IMR-90 (cell line): ENCODE measurements at regions not wholly inside any gene's neighbourhood (a gene's known extent, or its start where the extent isn't known, plus 50 kb on each side); places are given as distances from the start of the nearest gene placed in this dataset.

ENCODE experiments used
- ATAC-seq: fragments of 200-7000 bp; cut with Tn5 transposase; 2 replicates; pipeline ENCODE4 v1.9.1; 2020; ENCODE audit warnings: low read depth, mild to moderate bottlenecking, moderate library complexity
- BruUV-seq: library from RNA; stranded (reverse); fragments of 400-500 nt; replicated peaks from 2 replicates; lab custom pipeline; 2021; lab: Mats Ljungman, UMichigan
- CTCF ChIA-PET: fragments of 300-600 bp; formaldehyde crosslinking; extraction: SDS; loops from one replicate; lab custom pipeline; 2021; ENCODE audit warnings: antibody characterized with exemption; lab: Yijun Ruan, JAX
- POLR2A ChIA-PET: fragments of 300-600 bp; sonication (Branson Sonifier 250); formaldehyde crosslinking; loops from one replicate; lab custom pipeline; 2022; ENCODE audit warnings: antibody characterized with exemption; ENCODE audit not compliant: unreplicated experiment; lab: Charles Lee
- DNase-seq: peaks from one replicate; pipeline ENCODE4 v3.0.0; 2013
- H2AFZ ChIP-seq: replicated peaks from 2 replicates; pipeline ENCODE3; 2013; ENCODE audit warnings: low read length, mild to moderate bottlenecking; ENCODE audit not compliant: poor library complexity
- H2AK5ac ChIP-seq: 2 replicates; pipeline ENCODE4 v1.6.1; 2013; ENCODE audit warnings: low read depth, low read length, inconsistent platforms
- H2AK9ac ChIP-seq: replicated peaks from 2 replicates; pipeline ENCODE3; 2013; ENCODE audit warnings: mild to moderate bottlenecking, low read depth, low read length, moderate library complexity; ENCODE audit not compliant: poor library complexity
- H2BK120ac ChIP-seq: 2 replicates; pipeline ENCODE4 v1.6.1; 2013; ENCODE audit warnings: low read depth, low read length, inconsistent platforms
- H2BK15ac ChIP-seq: 3 replicates; pipeline ENCODE4 v1.6.1; 2013; ENCODE audit warnings: low read depth, low read length, inconsistent platforms
- H2BK20ac ChIP-seq: 2 replicates; pipeline ENCODE4 v1.6.1; 2013; ENCODE audit warnings: low read depth, mild to moderate bottlenecking, inconsistent platforms, low read length, moderate library complexity
- H2BK5ac ChIP-seq: 2 replicates; pipeline ENCODE4 v1.6.1; 2013; ENCODE audit warnings: mild to moderate bottlenecking, low read depth, low read length, inconsistent platforms; ENCODE audit not compliant: poor library complexity, severe bottlenecking
- H3K14ac ChIP-seq: replicated peaks from 2 replicates; pipeline ENCODE4 v1.6.1; 2013; ENCODE audit warnings: low read depth, low read length, inconsistent platforms
- H3K18ac ChIP-seq: 2 replicates; pipeline ENCODE4 v1.6.1; 2013; ENCODE audit warnings: low read depth, low read length, control low read depth
- H3K23ac ChIP-seq: 2 replicates; pipeline ENCODE4 v1.6.1; 2013; ENCODE audit warnings: low read depth, low read length, inconsistent platforms
- H3K27ac ChIP-seq: 2 replicates; pipeline ENCODE4 v1.5.1; 2013; ENCODE audit warnings: mild to moderate bottlenecking, control low read depth, low read length; ENCODE audit not compliant: insufficient read depth
- H3K27me3 ChIP-seq: 2 replicates; pipeline ENCODE4 v1.6.1; 2013; ENCODE audit warnings: low read length; ENCODE audit not compliant: control insufficient read depth, insufficient read depth
- H3K36me3 ChIP-seq: 2 replicates; pipeline ENCODE4 v1.6.1; 2013; ENCODE audit warnings: low read length, mixed read lengths; ENCODE audit not compliant: control insufficient read depth, insufficient read depth
- H3K4ac ChIP-seq: 2 replicates; pipeline ENCODE4 v1.6.1; 2013; ENCODE audit warnings: low read depth, low read length, inconsistent platforms
- H3K4me1 ChIP-seq: 2 replicates; pipeline ENCODE4 v1.6.1; 2013; ENCODE audit warnings: low read length, mixed read lengths; ENCODE audit not compliant: control insufficient read depth, insufficient read depth
- H3K4me2 ChIP-seq: 2 replicates; pipeline ENCODE4 v1.6.1; 2013; ENCODE audit warnings: low read depth, mild to moderate bottlenecking, control low read depth, low read length, moderate library complexity
- H3K4me3 ChIP-seq: 2 replicates; pipeline ENCODE4 v1.5.1; 2013; ENCODE audit warnings: low read depth, mild to moderate bottlenecking, control low read depth, low read length, moderate library complexity; ENCODE audit not compliant: insufficient read depth
- H3K56ac ChIP-seq: 2 replicates; pipeline ENCODE4 v1.6.1; 2013; ENCODE audit warnings: low read length, inconsistent platforms; ENCODE audit not compliant: insufficient read depth; ENCODE audit errors: extremely low read depth
- H3K79me1 ChIP-seq, 2 experiments: 2 replicates each; pipeline ENCODE4 v1.6.1; 2013; ENCODE audit warnings: low read length in 2 of 2, inconsistent platforms in 1 of 2, low read depth in 1 of 2
- H3K9ac ChIP-seq: 2 replicates; pipeline ENCODE4 v1.6.1; 2013; ENCODE audit warnings: low read depth, low read length, control low read depth
- H3K9me1 ChIP-seq: 2 replicates; pipeline ENCODE4 v1.6.1; 2013; ENCODE audit warnings: low read length, inconsistent platforms; ENCODE audit not compliant: insufficient read depth
- H3K9me3 ChIP-seq: 2 replicates; pipeline ENCODE4 v1.6.1; 2013; ENCODE audit warnings: low read length; ENCODE audit not compliant: control insufficient read depth, insufficient read depth
- H4K20me1 ChIP-seq: 2 replicates; pipeline ENCODE4 v1.6.1; 2013; ENCODE audit warnings: low read length, inconsistent platforms; ENCODE audit not compliant: insufficient read depth
- H4K5ac ChIP-seq: 2 replicates; pipeline ENCODE4 v1.6.1; 2013; ENCODE audit warnings: mild to moderate bottlenecking, low read depth, low read length, control low read depth
- H4K8ac ChIP-seq, 2 experiments: 2 replicates each; pipeline ENCODE4 v1.6.1; 2013; ENCODE audit warnings: low read depth in 2 of 2, low read length in 2 of 2, control low read depth in 1 of 2, inconsistent platforms in 1 of 2
- H4K91ac ChIP-seq: 2 replicates; pipeline ENCODE4 v1.6.1; 2013; ENCODE audit warnings: low read depth, low read length, inconsistent platforms; ENCODE audit not compliant: insufficient read depth
- FOS ChIP-seq: fragments of 150-350 bp; IDR thresholded peaks from 2 replicates; pipeline ENCODE4 v1.6.1; 2016; ENCODE audit warnings: low read depth, low read length
- NFE2L2 ChIP-seq: fragments of 150-350 bp; IDR thresholded peaks from 2 replicates; pipeline ENCODE4 v1.6.1; 2016; ENCODE audit warnings: low read depth, mild to moderate bottlenecking, low read length
- RCOR1 ChIP-seq: IDR thresholded peaks from 2 replicates; pipeline ENCODE4 v1.6.1; 2012; ENCODE audit warnings: mild to moderate bottlenecking, low read length, improper control_type of control experiment; ENCODE audit not compliant: insufficient replicate concordance
- RFX5 ChIP-seq: IDR thresholded peaks from 2 replicates; pipeline ENCODE4 v1.8.0; 2012; ENCODE audit warnings: low read depth, mild to moderate bottlenecking, low read length, moderate library complexity
- WGBS, 2 experiments: methylation state at CpG; one replicate each; pipeline versions ENCODE4 v1.1.5 to v1.1.7; 2013; ENCODE audit warnings: missing lambda C conversion rate in 2 of 2; ENCODE audit not compliant: insufficient read length in 1 of 2; ENCODE audit errors: extremely low coverage in 2 of 2; 5-methylcytosine and 5-hydroxymethylcytosine counted together
- dilution Hi-C: fragments of 300-500 bp; cut with HindIII; formaldehyde crosslinking; loops from one replicate; pipeline ENCODE4 v1.14.3; 2018; ENCODE audit warnings: low sequenced_read_pairs; ENCODE audit not compliant: unreplicated experiment
- in situ Hi-C: fragments of 300-500 bp; cut with MboI; formaldehyde crosslinking; loops from 3 replicates; pipeline ENCODE4 v1.14.3; 2019; ENCODE audit warnings: low sequenced_read_pairs, inconsistent platforms, mixed read lengths
- intact Hi-C: fragments of 100-400 bp; cut with micrococcal nuclease; formaldehyde crosslinking; loops from 2 replicates; pipeline ENCODE4 v1.10.0; 2022
- TF ChIP-seq, protein P1 (sequence below): fragments of 150-350 bp; IDR thresholded peaks from 2 replicates; pipeline ENCODE4 v1.6.1; 2017; ENCODE audit warnings: mild to moderate bottlenecking, antibody characterized with exemption, low read length, low read depth

- Histone ChIP-seq H4K20me1 (no peaks in the 10 kb centered on the region), H4K5ac (no peak overlapping the region), H2BK15ac (no peak overlapping the region), H3K4ac (no peak overlapping the region), H3K27ac (no peak overlapping the region), H3K4me2 (no peak overlapping the region), H3K27me3 (peaks cover 1% of the 10 kb centered on the region; the same call in 1 of the 2 replicates), H2BK5ac (no peak overlapping the region), H3K14ac (no peak overlapping the region), H4K91ac (no peak overlapping the region), H3K4me3 (no peak overlapping the region), H2BK120ac (no peak overlapping the region), H2AFZ (no peak overlapping the region), H3K9me3 (no peaks in the 10 kb centered on the region), H2AK9ac (no peak overlapping the region), H3K79me1 (no peaks in the 10 kb centered on the region), H3K56ac (no peak overlapping the region), H3K23ac (no peak overlapping the region), H3K4me1 (no peaks in the 10 kb centered on the region), H4K8ac (no peak overlapping the region), H3K9ac (no peak overlapping the region), H3K9me1 (no peaks in the 10 kb centered on the region), H2BK20ac (no peak overlapping the region), H2AK5ac (no peak overlapping the region), H3K18ac (no peak overlapping the region), H3K36me3 (no peaks in the 10 kb centered on the region)
- intact Hi-C loops, result no loop called here
- no CpG with 5 or more reads among the region's 2 CpGs for WGBS, 2 experiments
- no TSS peak for BruUV-seq
- POLR2A ChIA-PET, result no interaction called here
- in situ Hi-C loops, result no loop called here
- ATAC-seq, result no peak
- CTCF ChIA-PET, result no interaction called here
- DNase-seq, result no peak
- dilution Hi-C loops, result no loop called here
- no peak for TF ChIP-seq FOS
- TF ChIP-seq, protein P1, sequence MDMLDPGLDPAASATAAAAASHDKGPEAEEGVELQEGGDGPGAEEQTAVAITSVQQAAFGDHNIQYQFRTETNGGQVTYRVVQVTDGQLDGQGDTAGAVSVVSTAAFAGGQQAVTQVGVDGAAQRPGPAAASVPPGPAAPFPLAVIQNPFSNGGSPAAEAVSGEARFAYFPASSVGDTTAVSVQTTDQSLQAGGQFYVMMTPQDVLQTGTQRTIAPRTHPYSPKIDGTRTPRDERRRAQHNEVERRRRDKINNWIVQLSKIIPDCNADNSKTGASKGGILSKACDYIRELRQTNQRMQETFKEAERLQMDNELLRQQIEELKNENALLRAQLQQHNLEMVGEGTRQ, result no peak
- TF ChIP-seq RCOR1, result no peak
- no peak for TF ChIP-seq RFX5
- no peak for TF ChIP-seq NFE2L2
Observed at GRCh38 chr1:209309198-209309597, 274.3 kb upstream of the CAMK1G start.
